HepG2 (cell line): ENCODE measurements at regions not wholly inside any gene's neighbourhood (a gene's known extent, or its start where the extent isn't known, plus 50 kb on each side); places are given as distances from the start of the nearest gene placed in this dataset.

Source experiments
- ATAC-seq: fragments of 200-7000 bp; cut with Tn5 transposase; 3 replicates; pipeline ENCODE4 v1.9.1; 2020; ENCODE audit warnings: mild to moderate bottlenecking, moderate library complexity
- BruUV-seq: library from RNA; stranded (reverse); fragments of 400-500 nt; replicated peaks from 2 replicates; lab custom pipeline; 2021; lab: Mats Ljungman, UMichigan
- CTCF ChIA-PET: fragments of 300-600 bp; formaldehyde crosslinking; extraction: SDS; loops from one replicate; lab custom pipeline; 2021; ENCODE audit warnings: low total read pairs, inconsistent platforms, low intra/inter-chr PET ratio; lab: Yijun Ruan, JAX
- POLR2A ChIA-PET: fragments of 350-600 bp; sonication (Branson Sonifier 250); formaldehyde crosslinking; loops from one replicate; lab custom pipeline; 2020; ENCODE audit warnings: antibody characterized with exemption, inconsistent platforms; lab: Yijun Ruan, JAX
- DNase-seq: peaks from one replicate; pipeline ENCODE4 v3.0.0-alpha.2; 2015; ENCODE audit warnings: low spot score
- FAIRE-seq: peaks from 3 replicates; lab custom pipeline; 2011; peaks lifted over from hg19 to GRCh38; lab: Jason Lieb, UNC
- H2AFZ ChIP-seq: one replicate; pipeline ENCODE4 v1.6.1; 2011; ENCODE audit warnings: low read length, inconsistent platforms
- H3K27ac ChIP-seq: fragments of 300-600 bp; 3 replicates; pipeline ENCODE4 v1.8.0; 2011; ENCODE audit warnings: mixed run types, mild to moderate bottlenecking, mixed read lengths, low read length, inconsistent platforms; ENCODE audit not compliant: insufficient read depth; ENCODE audit errors: extremely low read length
- H3K27me3 ChIP-seq, 2 experiments: fragments of 200-600 bp in 1 of 2; 2 replicates in 1 of 2; 3 replicates in 1 of 2; pipeline versions ENCODE4 v1.6.0 to v1.8.0; 2011; ENCODE audit warnings: low read length in 2 of 2, mild to moderate bottlenecking in 2 of 2, moderate library complexity in 2 of 2, inconsistent platforms in 1 of 2; ENCODE audit not compliant: insufficient read depth in 2 of 2, control insufficient read depth in 1 of 2
- H3K36me3 ChIP-seq, 2 experiments: fragments of 200-600 bp in 1 of 2; replicated peaks in 1 of 2; 2 replicates in 1 of 2; 3 replicates in 1 of 2; pipeline versions ENCODE4 v1.5.1 to v1.8.0; 2011; ENCODE audit warnings: low read length in 2 of 2, inconsistent platforms in 1 of 2; ENCODE audit not compliant: insufficient read depth in 2 of 2, control insufficient read depth in 1 of 2
- H3K4me1 ChIP-seq: 2 replicates; pipeline ENCODE4 v1.5.1; 2012; ENCODE audit warnings: low read length, inconsistent platforms; ENCODE audit not compliant: insufficient read depth
- H3K4me2 ChIP-seq: 2 replicates; pipeline ENCODE4 v1.6.0; 2011; ENCODE audit warnings: low read depth, low read length, inconsistent platforms
- H3K4me3 ChIP-seq, 3 experiments: fragments of 200-600 bp in 1 of 3; sonication (generic), shearing (Covaris generic) in 1 of 3; replicated peaks in 1 of 3; 2 replicates each; pipeline ENCODE4 v1.5.1; 2011 to 2016; ENCODE audit warnings: low read length in 3 of 3, inconsistent platforms in 2 of 3, low read depth in 2 of 3, mild to moderate bottlenecking in 2 of 3, control low read depth in 1 of 3, mixed read lengths in 1 of 3; ENCODE audit not compliant: insufficient read depth in 1 of 3
- H3K79me2 ChIP-seq: one replicate; pipeline ENCODE4 v1.6.1; 2011; ENCODE audit warnings: low read length, inconsistent platforms; ENCODE audit not compliant: insufficient read depth
- H3K9ac ChIP-seq: 2 replicates; pipeline ENCODE4 v1.6.0; 2011; ENCODE audit warnings: mild to moderate bottlenecking, low read depth, low read length, inconsistent platforms; ENCODE audit not compliant: insufficient read depth
- H3K9me3 ChIP-seq: 2 replicates; pipeline ENCODE4 v1.5.1; 2012; ENCODE audit warnings: mild to moderate bottlenecking, low read length
- H4K20me1 ChIP-seq: 2 replicates; pipeline ENCODE4 v1.6.0; 2011; ENCODE audit warnings: inconsistent platforms, mild to moderate bottlenecking, low read length, moderate library complexity; ENCODE audit not compliant: insufficient read depth
- CTCF ChIP-seq: sonication (generic); formaldehyde crosslinking; IDR thresholded peaks from 2 replicates; pipeline ENCODE4 v1.5.0; 2020; ENCODE audit warnings: mild to moderate bottlenecking, missing genetic modification reagents, moderate library complexity
- HNRNPLL ChIP-seq: fragments of 200-400 bp; formaldehyde crosslinking; IDR thresholded peaks from 2 replicates; pipeline ENCODE4 v1.6.1; 2017; ENCODE audit warnings: mild to moderate bottlenecking, low read depth, low read length; ENCODE audit not compliant: poor library complexity, severe bottlenecking
- KLF16 ChIP-seq, 2 experiments: sonication (generic) in 1 of 2; formaldehyde crosslinking in 1 of 2; IDR thresholded peaks; 2 replicates each; pipeline versions ENCODE4 v1.6.1 to v1.8.0; 2016 to 2023; ENCODE audit warnings: missing genetic modification reagents in 2 of 2, missing compliant biosample characterization in 1 of 2
- MXD4 ChIP-seq: IDR thresholded peaks from 2 replicates; pipeline ENCODE4 v1.6.1; 2016; ENCODE audit warnings: mild to moderate bottlenecking, missing biosample characterization, missing genetic modification reagents
- SETDB1 ChIP-seq: sonication (generic); formaldehyde crosslinking; IDR thresholded peaks from 2 replicates; pipeline ENCODE4 v1.5.1; 2020; ENCODE audit warnings: missing genetic modification reagents, mild to moderate bottlenecking, borderline replicate concordance
- SIX4 ChIP-seq: sonication (generic); formaldehyde crosslinking; IDR thresholded peaks from 2 replicates; pipeline ENCODE4 v1.4.0; 2020; ENCODE audit warnings: missing genetic modification reagents
- TERF1 ChIP-seq: sonication (generic); formaldehyde crosslinking; IDR thresholded peaks from 2 replicates; pipeline ENCODE4 v1.8.0; 2022; ENCODE audit warnings: mild to moderate bottlenecking, missing genetic modification reagents, moderate library complexity
- TFAP4 ChIP-seq: sonication (generic); IDR thresholded peaks from 2 replicates; pipeline ENCODE4 v1.6.1; 2016; ENCODE audit warnings: low read depth, borderline replicate concordance
- in situ Hi-C: cut with HindIII; loops from 2 replicates; pipeline ENCODE4 v1.10.0; 2017; ENCODE audit warnings: low pct_unique_long_range_greater_than_20kb; ENCODE audit not compliant: extremely low pct_ligation_motif_present
- intact Hi-C: fragments of 100-400 bp; cut with micrococcal nuclease; formaldehyde crosslinking; loops from one replicate; pipeline ENCODE4 v1.10.0; 2022; ENCODE audit not compliant: unreplicated experiment
- TF ChIP-seq, protein P1 (sequence below): sonication (generic); formaldehyde crosslinking; IDR thresholded peaks from one replicate; pipeline ENCODE4 v1.5.1; 2020; ENCODE audit warnings: mild to moderate bottlenecking, missing genetic modification reagents; ENCODE audit errors: not compliant biosample characterization

DNA sequence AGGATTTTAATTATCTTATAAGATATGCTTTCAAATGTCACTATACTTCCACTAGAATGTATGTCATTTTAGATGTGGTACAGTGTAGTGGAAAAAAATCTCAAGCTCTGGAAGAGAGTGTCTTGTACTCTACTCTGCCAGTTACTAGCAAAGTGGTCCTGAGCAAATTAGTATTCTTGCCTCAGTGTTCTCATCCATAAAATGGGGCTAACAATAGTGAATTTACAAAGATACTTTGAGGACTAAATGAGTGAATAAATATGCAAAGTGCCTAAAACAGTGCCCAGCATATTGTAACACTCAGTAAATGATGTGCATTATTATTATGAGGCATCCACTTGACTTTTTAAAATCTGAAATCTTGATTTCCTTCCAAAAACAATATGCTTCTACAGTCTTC is 488.9 kb upstream of the PHF14 start:
- Histone ChIP-seq H3K36me3 (no peaks in the 10 kb centered on the region), H3K27ac (no peak overlapping the region), H3K4me1 (no peaks in the 10 kb centered on the region), H3K79me2 (no peaks in the 10 kb centered on the region), H3K4me3 (no peak overlapping the region), H3K9ac (no peak overlapping the region), H3K9me3 (peaks cover 39% of the 10 kb centered on the region), H3K4me2 (no peak overlapping the region), H4K20me1 (no peaks in the 10 kb centered on the region), H3K27me3 (no peaks in the 10 kb centered on the region), H2AFZ (no peak overlapping the region)
- ChIA-PET POLR2A (no interaction called here), CTCF (no interaction called here)
- intact Hi-C loops (loop anchor here (1.0 kb wide), 1 partner anchor 37 kb away; no protein-coding TSS in a partner anchor), in situ Hi-C loops (no loop called here)
- ATAC-seq (no peak), DNase-seq (no peak), FAIRE-seq (no peak)
- BruUV-seq = no TSS peak
- no peak for TF ChIP-seq TERF1
- no peak for TF ChIP-seq SETDB1 (CRISPR knock-in tag)
- TF ChIP-seq MXD4 (CRISPR knock-in tag) = no peak
- TF ChIP-seq SIX4 (CRISPR knock-in tag) = no peak
- TF ChIP-seq TFAP4 = no peak
- TF ChIP-seq HNRNPLL = no peak
- no peak for TF ChIP-seq CTCF (CRISPR knock-in tag)
- TF ChIP-seq KLF16 (CRISPR knock-in tag; IDR thresholded peaks at IDR 0.05) = no peak
- TF ChIP-seq, protein P1, sequence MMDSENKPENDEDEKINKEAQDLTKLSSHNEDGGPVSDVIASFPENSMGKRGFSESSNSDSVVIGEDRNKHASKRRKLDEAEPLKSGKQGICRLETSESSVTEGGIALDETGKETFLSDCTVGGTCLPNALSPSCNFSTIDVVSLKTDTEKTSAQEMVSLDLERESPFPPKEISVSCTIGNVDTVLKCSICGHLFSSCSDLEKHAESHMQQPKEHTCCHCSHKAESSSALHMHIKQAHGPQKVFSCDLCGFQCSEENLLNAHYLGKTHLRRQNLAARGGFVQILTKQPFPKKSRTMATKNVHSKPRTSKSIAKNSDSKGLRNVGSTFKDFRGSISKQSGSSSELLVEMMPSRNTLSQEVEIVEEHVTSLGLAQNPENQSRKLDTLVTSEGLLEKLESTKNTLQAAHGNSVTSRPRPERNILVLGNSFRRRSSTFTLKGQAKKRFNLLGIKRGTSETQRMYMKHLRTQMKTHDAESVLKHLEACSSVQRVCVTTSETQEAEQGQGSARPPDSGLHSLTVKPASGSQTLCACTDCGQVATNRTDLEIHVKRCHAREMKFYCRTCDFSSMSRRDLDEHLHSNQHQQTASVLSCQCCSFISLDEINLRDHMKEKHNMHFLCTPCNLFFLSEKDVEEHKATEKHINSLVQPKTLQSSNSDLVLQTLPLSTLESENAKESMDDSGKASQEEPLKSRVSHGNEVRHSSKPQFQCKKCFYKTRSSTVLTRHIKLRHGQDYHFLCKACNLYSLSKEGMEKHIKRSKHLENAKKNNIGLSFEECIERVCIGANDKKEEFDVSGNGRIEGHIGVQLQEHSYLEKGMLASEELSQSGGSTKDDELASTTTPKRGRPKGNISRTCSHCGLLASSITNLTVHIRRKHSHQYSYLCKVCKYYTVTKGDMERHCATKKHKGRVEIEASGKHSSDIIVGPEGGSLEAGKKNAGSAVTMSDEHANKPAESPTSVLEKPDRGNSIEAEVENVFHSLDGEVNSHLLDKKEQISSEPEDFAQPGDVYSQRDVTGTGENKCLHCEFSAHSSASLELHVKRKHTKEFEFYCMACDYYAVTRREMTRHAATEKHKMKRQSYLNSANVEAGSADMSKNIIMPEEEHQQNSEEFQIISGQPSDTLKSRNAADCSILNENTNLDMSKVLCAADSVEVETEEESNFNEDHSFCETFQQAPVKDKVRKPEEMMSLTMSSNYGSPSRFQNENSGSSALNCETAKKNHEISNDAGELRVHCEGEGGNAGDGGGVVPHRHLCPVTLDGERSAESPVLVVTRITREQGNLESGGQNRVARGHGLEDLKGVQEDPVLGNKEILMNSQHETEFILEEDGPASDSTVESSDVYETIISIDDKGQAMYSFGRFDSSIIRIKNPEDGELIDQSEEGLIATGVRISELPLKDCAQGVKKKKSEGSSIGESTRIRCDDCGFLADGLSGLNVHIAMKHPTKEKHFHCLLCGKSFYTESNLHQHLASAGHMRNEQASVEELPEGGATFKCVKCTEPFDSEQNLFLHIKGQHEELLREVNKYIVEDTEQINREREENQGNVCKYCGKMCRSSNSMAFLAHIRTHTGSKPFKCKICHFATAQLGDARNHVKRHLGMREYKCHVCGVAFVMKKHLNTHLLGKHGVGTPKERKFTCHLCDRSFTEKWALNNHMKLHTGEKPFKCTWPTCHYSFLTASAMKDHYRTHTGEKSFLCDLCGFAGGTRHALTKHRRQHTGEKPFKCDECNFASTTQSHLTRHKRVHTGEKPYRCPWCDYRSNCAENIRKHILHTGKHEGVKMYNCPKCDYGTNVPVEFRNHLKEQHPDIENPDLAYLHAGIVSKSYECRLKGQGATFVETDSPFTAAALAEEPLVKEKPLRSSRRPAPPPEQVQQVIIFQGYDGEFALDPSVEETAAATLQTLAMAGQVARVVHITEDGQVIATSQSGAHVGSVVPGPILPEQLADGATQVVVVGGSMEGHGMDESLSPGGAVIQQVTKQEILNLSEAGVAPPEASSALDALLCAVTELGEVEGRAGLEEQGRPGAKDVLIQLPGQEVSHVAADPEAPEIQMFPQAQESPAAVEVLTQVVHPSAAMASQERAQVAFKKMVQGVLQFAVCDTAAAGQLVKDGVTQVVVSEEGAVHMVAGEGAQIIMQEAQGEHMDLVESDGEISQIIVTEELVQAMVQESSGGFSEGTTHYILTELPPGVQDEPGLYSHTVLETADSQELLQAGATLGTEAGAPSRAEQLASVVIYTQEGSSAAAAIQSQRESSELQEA = no peak
